Aorta (tissue), 5 donors: ENCODE measurements at regions not wholly inside any gene's neighbourhood (a gene's known extent, or its start where the extent isn't known, plus 50 kb on each side); places are given as distances from the start of the nearest gene placed in this dataset.

Source experiments
- ATAC-seq: fragments of 200-7000 bp; cut with Tn5 transposase; one replicate; pipeline ENCODE4 v1.9.1; 2022; ENCODE audit warnings: moderate library complexity; ENCODE audit not compliant: low FRiP score
- DNase-seq, 2 donors: peaks; one replicate each; pipeline ENCODE4 v3.0.0-alpha.2; 2020
- H3K27ac ChIP-seq, 2 donors: one replicate each; pipeline ENCODE4 v1.5.1; 2013; ENCODE audit warnings: low read length in 2 of 2, mild to moderate bottlenecking in 2 of 2, moderate library complexity in 2 of 2, control low read depth in 1 of 2, inconsistent platforms in 1 of 2, low read depth in 1 of 2
- H3K27me3 ChIP-seq, 2 donors: one replicate each; pipeline ENCODE4 v1.6.1; 2013; ENCODE audit warnings: control low read depth in 1 of 2, low read length in 1 of 2, mild to moderate bottlenecking in 1 of 2, moderate library complexity in 1 of 2; ENCODE audit not compliant: insufficient read depth in 2 of 2, control insufficient read depth in 1 of 2
- H3K36me3 ChIP-seq, 2 donors: one replicate each; pipeline ENCODE4 v1.6.1; 2013; ENCODE audit warnings: control low read depth in 1 of 2, low read length in 1 of 2, mild to moderate bottlenecking in 1 of 2; ENCODE audit not compliant: insufficient read depth in 2 of 2, control insufficient read depth in 1 of 2
- H3K4me1 ChIP-seq, 2 donors: one replicate each; pipeline ENCODE4 v1.6.1; 2013; ENCODE audit warnings: low read length in 2 of 2, control low read depth in 1 of 2, mild to moderate bottlenecking in 1 of 2, moderate library complexity in 1 of 2; ENCODE audit not compliant: insufficient read depth in 2 of 2, control insufficient read depth in 1 of 2
- H3K4me3 ChIP-seq, 2 donors: one replicate each; pipeline ENCODE4 v1.5.1; 2013; ENCODE audit warnings: low read length in 2 of 2, control low read depth in 1 of 2, mild to moderate bottlenecking in 1 of 2
- H3K9me3 ChIP-seq: one replicate; pipeline ENCODE4 v1.6.1; 2013; ENCODE audit warnings: mild to moderate bottlenecking, low read length; ENCODE audit not compliant: control insufficient read depth
- WGBS, 2 donors: extraction: QIAGEN DNeasy Blood & Tissue Kit; methylation state at CpG; one replicate each; pipeline ENCODE4 v1.1.7; 2013; 5-methylcytosine and 5-hydroxymethylcytosine counted together
- intact Hi-C, 2 donors: fragments of 100-400 bp; cut with DNase I; formaldehyde crosslinking; loops; one replicate each; pipeline versions ENCODE4 v1.14.2 to v1.15.0; 2022
- donor health status: healthy with polysubstance abuse.
- donor health status: Bipolar disorder and iron deficiency.
- donor health status: DM: no; HTN: no; CAD: no.
- donor health status: DM: no; HTN: no; CAD: no.
- donor health status: DM: yes; HTN: yes; CAD: no.

DNA sequence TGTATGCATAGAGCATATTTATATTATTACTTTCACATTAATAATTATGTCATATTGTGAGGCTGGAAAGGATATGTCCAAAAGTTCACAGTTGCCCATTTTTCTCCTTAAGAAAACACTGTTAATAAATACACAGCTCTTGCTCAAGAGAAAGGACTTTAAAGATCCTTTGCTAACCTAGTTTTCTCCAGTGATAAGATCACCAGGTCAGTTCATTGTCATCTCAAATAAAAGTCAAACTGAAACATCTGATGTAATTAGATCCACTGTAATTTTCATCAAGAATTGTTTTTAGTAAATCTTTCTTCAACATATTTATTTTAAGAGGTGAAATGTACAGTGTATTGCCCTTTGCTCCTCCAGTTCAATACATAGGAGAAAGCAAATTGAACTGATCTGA is 82.8 kb upstream of the KLHL1 start:
- no peak for ATAC-seq
- Histone ChIP-seq H3K4me3 (no peak overlapping the region), H3K27me3 (no peaks in the 10 kb centered on the region), H3K9me3 (no peaks in the 10 kb centered on the region), H3K27ac (no peak overlapping the region), H3K36me3 (no peaks in the 10 kb centered on the region), H3K4me1 (no peaks in the 10 kb centered on the region)
- intact Hi-C loops, result no loop called here
- DNase-seq, result no peak

DNA sequence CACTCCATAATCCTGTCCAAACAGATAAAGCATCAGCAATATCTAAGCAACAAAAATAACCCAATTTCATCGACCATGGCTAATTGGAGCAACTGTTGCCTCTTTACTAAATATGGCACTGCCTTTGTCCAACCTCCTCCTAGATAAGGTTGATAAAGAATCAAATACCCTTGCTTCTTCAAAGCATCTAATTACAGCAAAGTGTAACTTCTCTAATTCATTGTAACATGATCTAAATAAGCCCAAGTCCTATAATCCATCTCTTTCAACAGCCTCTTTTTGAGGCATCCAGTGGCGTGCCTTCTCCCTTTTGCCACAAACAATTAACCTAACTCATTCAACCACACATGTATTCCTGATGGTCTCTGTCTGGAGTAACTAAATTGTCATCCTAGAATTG is 81.7 kb upstream of the KLHL1 start:
- no peaks in the 10 kb centered on the region for H3K27me3 ChIP-seq
- no peaks in the 10 kb centered on the region for H3K36me3 ChIP-seq
- no peak for ATAC-seq
- no peak overlapping the region for H3K4me3 ChIP-seq
- no peak for DNase-seq
- H3K4me1 ChIP-seq, result no peaks in the 10 kb centered on the region
- no peaks in the 10 kb centered on the region for H3K9me3 ChIP-seq
- intact Hi-C loops, result no loop called here
- no peak overlapping the region for H3K27ac ChIP-seq
- WGBS, 2 donors, result 68 to 74% methylated on average over 2 of the region's 2 CpGs

DNA sequence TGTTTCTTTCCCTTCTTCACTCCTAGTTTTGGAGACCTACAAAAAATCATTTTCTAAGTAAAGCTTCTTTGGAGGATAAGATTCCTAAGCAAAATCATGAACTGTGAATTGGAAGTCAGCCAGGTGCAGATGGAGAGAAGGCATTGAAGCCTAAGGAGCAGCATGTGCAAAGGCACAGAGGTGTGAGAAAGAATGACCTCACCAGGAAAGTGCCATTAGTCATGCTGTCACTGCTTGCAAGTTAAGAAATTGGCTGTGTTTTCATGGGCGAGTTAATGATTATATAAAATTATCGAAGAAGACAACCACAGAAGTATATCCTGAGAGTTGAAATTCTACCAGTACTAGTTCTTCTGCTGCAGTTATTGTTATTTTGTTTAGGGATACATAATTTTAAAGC is 80.3 kb upstream of the KLHL1 start:
- intact Hi-C loops, result no loop called here
- Histone ChIP-seq H3K27ac (no peak overlapping the region), H3K4me3 (no peak overlapping the region), H3K4me1 (no peaks in the 10 kb centered on the region), H3K27me3 (no peaks in the 10 kb centered on the region), H3K36me3 (no peaks in the 10 kb centered on the region), H3K9me3 (no peaks in the 10 kb centered on the region)
- 66 to 80% methylated on average over 2 of the region's 2 CpGs for WGBS, 2 donors
- ATAC-seq (no peak), DNase-seq (no peak)

DNA sequence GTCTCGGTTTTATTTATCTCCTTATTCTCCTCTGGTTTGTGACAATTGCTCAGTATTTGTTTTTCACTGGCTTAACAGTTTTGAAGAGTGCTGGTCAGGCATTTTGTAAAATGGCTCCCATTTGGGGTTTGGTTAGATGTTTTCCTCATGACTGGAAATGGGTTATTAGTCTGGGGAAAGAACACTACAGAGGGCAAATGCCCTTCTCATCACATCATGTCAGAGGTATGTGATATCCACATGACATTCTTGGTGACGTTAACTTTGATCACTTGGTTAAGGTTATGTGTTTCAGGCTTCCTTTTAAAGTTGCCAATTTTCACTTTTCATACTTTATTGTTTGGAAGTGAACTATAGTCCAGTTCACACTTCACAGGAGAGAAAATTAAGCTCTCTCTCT is 74.8 kb upstream of the KLHL1 start:
- H3K36me3 ChIP-seq, result no peaks in the 10 kb centered on the region
- 50 to 62% methylated on average over 2 of the region's 2 CpGs for WGBS, 2 donors

More for the DNA sequence above, 74.8 kb upstream of the KLHL1 start:
- Histone ChIP-seq H3K27ac (no peak overlapping the region), H3K4me1 (no peaks in the 10 kb centered on the region), H3K27me3 (no peaks in the 10 kb centered on the region), H3K9me3 (no peaks in the 10 kb centered on the region), H3K4me3 (no peak overlapping the region)
- intact Hi-C loops, result no loop called here
- no peak for DNase-seq
- no peak for ATAC-seq
